ENCODE measurements at regions not wholly inside any gene's neighbourhood (a gene's known extent, or its start where the extent isn't known, plus 50 kb on each side); places are given as distances from the start of the nearest gene placed in this dataset.

DNA sequence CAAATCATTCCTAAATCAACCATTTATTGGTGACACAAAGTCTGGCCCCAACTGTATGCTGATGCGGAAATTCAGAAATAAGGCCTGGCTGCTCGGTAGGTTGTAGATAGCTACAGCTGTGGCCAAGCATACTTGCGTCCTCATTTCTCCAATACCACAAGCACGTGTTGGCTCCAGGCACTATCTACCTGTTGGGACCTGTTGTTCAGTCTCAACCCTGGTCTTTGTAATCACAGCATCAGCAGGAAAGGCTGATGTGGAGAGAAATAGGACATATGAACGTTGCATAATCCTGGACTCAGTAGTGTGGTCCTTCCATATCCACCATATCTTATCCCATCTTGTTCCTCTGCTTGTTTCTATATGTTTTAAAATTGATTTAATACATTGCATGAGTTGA is 212.6 kb downstream of the PMAIP1 start:
- no peak for FAIRE-seq
- Histone ChIP-seq H4K20me1 (replicated peaks; ENCODE audit: control insufficient read depth, insufficient read depth, low read length) (no peaks in the 10 kb centered on the region), H3K9me1 (ENCODE audit: control insufficient read depth, insufficient read depth, low read length) (no peaks in the 10 kb centered on the region), H3K9me3 (replicated peaks; ENCODE audit: control insufficient read depth, insufficient read depth, low read depth, low read length) (no peaks in the 10 kb centered on the region), H3K27ac (ENCODE audit: extremely low read depth, low read depth, low read length) (no peak overlapping the region), H3K4me1 (replicated peaks in 1 of 2; ENCODE audit: control insufficient read depth in 2 of 2, insufficient read depth in 2 of 2, low read length in 2 of 2) (no peaks in the 10 kb centered on the region), H3K79me2 (ENCODE audit: control insufficient read depth, insufficient read depth, low read length) (no peaks in the 10 kb centered on the region), H3K27me3 (ENCODE audit: control insufficient read depth in 2 of 2, insufficient read depth in 2 of 2, low read length in 2 of 2) (no peaks in the 10 kb centered on the region), H3K4me2 (ENCODE audit: insufficient read depth, low read length) (no peak overlapping the region), H2AFZ (ENCODE audit: low read depth, low read length) (no peak overlapping the region), H3K36me3 (ENCODE audit: control insufficient read depth, insufficient read depth, low read length) (no peaks in the 10 kb centered on the region), H3K9ac (ENCODE audit: insufficient read depth in 1 of 2, low read depth in 2 of 2, low read length in 2 of 2) (no peak overlapping the region), H3K4me3 (no peak overlapping the region)
- intact Hi-C loops (cut with micrococcal nuclease) (no loop called here), in situ Hi-C loops (cut with MboI) (no loop called here)
- no peak for DNase-seq (ENCODE audit: extremely low read depth in 1 of 4, low spot score in 3 of 4)
- POLR2A ChIA-PET = no interaction called here
- ATAC-seq = no peak
- CTCF ChIA-PET (ENCODE audit: low intra/inter-chr PET ratio) = no interaction called here
- WGBS (ENCODE audit: insufficient coverage, low coverage, missing lambda C conversion rate) = 3% methylated on average over 5 of the region's 5 CpGs
- BruUV-seq (replicated peaks) = no TSS peak
- TF ChIP-seq ERF (CRISPR knock-in tag; IDR thresholded peaks at IDR 0.05) = no peak
- TF ChIP-seq ZNF274 (IDR thresholded peaks at IDR 0.05; ENCODE audit: borderline replicate concordance, low read depth, low read length) = no peak
- TF ChIP-seq IRF2 (CRISPR knock-in tag; IDR thresholded peaks at IDR 0.05) = no peak
- TF ChIP-seq CC2D1A (IDR thresholded peaks at IDR 0.05) = no peak
- no peak for TF ChIP-seq USF1 (CRISPR knock-in tag; IDR thresholded peaks at IDR 0.05)
- no peak for TF ChIP-seq CCNT2 (IDR thresholded peaks at IDR 0.05; ENCODE audit: borderline replicate concordance, extremely low read depth, insufficient read length, low read depth, low read length)
- TF ChIP-seq ATF3 (IDR thresholded peaks at IDR 0.05) = no peak
- TF ChIP-seq ATF3 (CRISPR knock-in tag; conservative IDR thresholded peaks at IDR 0.05) = no peak
- TF ChIP-seq, protein P1, sequence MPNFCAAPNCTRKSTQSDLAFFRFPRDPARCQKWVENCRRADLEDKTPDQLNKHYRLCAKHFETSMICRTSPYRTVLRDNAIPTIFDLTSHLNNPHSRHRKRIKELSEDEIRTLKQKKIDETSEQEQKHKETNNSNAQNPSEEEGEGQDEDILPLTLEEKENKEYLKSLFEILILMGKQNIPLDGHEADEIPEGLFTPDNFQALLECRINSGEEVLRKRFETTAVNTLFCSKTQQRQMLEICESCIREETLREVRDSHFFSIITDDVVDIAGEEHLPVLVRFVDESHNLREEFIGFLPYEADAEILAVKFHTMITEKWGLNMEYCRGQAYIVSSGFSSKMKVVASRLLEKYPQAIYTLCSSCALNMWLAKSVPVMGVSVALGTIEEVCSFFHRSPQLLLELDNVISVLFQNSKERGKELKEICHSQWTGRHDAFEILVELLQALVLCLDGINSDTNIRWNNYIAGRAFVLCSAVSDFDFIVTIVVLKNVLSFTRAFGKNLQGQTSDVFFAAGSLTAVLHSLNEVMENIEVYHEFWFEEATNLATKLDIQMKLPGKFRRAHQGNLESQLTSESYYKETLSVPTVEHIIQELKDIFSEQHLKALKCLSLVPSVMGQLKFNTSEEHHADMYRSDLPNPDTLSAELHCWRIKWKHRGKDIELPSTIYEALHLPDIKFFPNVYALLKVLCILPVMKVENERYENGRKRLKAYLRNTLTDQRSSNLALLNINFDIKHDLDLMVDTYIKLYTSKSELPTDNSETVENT (CRISPR knock-in tag; IDR thresholded peaks at IDR 0.05) = no peak
- TF ChIP-seq MYBL2 (IDR thresholded peaks at IDR 0.05; ENCODE audit: low read depth) = no peak
- no peak for TF ChIP-seq MYBL2 (CRISPR knock-in tag; IDR thresholded peaks at IDR 0.05; ENCODE audit: borderline replicate concordance)
- TF ChIP-seq ID3 (CRISPR knock-in tag; IDR thresholded peaks at IDR 0.05) = no peak
- no peak for TF ChIP-seq ID3 (tag; IDR thresholded peaks at IDR 0.05)
- no peak for TF ChIP-seq ZBTB33 (CRISPR knock-in tag; IDR thresholded peaks at IDR 0.05)
- no peak for TF ChIP-seq GTF2F1 (IDR thresholded peaks at IDR 0.05; ENCODE audit: low read depth, low read length)

All from K562 (cell line).